ENCODE measurements at regions not wholly inside any gene's neighbourhood (a gene's known extent, or its start where the extent isn't known, plus 50 kb on each side); places are given as distances from the start of the nearest gene placed in this dataset.

GRCh38 chr6:40906759-40907158, 132.3 kb downstream of the UNC5CL start:
- DNase-seq, result no peak

- no peak for DNase-seq
Observed at GRCh38 chr6:40904583-40905194, 134.3 kb downstream of the UNC5CL start.

GRCh38 chr6:40903456-40903855, 135.6 kb downstream of the UNC5CL start:
- no peak for DNase-seq

GRCh38 chr6:40901322-40902055, 137.5 kb downstream of the UNC5CL start:
- no peak for DNase-seq

- no peak for DNase-seq
Observed at GRCh38 chr6:40900791-40901190, 138.2 kb downstream of the UNC5CL start.

- DNase-seq, result no peak
Observed at GRCh38 chr6:40899684-40900155, 139.3 kb downstream of the UNC5CL start.

- no peak for DNase-seq
Observed at GRCh38 chr6:40898073-40898472, 140.9 kb downstream of the UNC5CL start.

- no peak for DNase-seq
Observed at GRCh38 chr6:40897390-40898003, 141.5 kb downstream of the UNC5CL start.

GRCh38 chr6:40896696-40897095, 142.3 kb downstream of the UNC5CL start:
- no peak for DNase-seq

GRCh38 chr6:40894962-40895799, 143.8 kb downstream of the UNC5CL start:
- no peak for DNase-seq

GRCh38 chr6:40893021-40893420, 146.0 kb downstream of the UNC5CL start:
- DNase-seq, result no peak

- no peak for DNase-seq
Observed at GRCh38 chr6:40892223-40892622, 146.8 kb downstream of the UNC5CL start.

GRCh38 chr6:40891686-40892085, 147.3 kb downstream of the UNC5CL start:
- no peak for DNase-seq

GRCh38 chr6:40891131-40891530, 147.9 kb downstream of the UNC5CL start:
- DNase-seq, result no peak

- no peak for DNase-seq
Observed at GRCh38 chr6:40889137-40889832, 149.7 kb downstream of the UNC5CL start.

GRCh38 chr6:40888456-40888990, 150.5 kb downstream of the UNC5CL start:
- DNase-seq, result no peak

- no peak for DNase-seq
Observed at GRCh38 chr6:40887792-40888340, 151.2 kb downstream of the UNC5CL start.

- DNase-seq, result no peak
Observed at GRCh38 chr6:40887079-40887791, 151.8 kb downstream of the UNC5CL start.

- DNase-seq, result no peak
Observed at GRCh38 chr6:40885139-40885774, 153.8 kb downstream of the UNC5CL start.

GRCh38 chr6:40882323-40882997, 156.6 kb downstream of the UNC5CL start:
- no peak for DNase-seq
